ENCODE measurements at regions not wholly inside any gene's neighbourhood (a gene's known extent, or its start where the extent isn't known, plus 50 kb on each side); places are given as distances from the start of the nearest gene placed in this dataset.

DNA sequence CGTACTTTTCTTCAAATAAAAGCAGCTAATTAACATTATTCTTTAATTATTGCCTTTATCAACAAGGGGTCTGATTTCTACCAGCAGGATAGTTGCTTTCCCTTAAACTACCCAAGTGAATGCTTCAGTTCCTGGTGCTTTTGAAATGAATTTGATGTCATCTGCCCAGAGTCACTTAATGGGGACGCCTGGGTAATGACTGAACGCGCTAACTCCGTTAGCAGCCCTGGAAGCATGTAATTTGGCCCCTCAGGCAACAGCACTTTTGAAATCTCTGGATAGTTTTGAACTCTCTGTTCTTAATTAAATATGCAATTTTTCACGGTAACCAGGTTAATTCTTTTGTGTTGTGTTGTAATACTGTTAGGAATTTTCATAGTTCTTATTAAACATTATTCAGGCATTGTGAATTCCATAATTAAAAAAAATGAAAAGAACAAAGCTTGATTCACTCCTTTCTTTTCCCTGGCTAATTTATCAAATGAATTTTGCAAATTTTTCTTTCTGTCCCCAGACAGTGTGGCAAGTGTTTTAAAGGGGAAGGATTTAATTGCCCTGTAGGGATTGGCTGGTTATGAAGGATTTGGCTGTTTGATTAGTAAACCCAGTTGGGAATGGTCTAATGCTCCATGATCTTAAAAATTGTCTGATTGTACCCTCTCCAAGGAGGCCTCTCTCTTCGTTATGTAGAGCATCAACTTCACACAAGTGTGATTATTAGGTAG lies 137.5 kb upstream of the MYL2 start (continued):
- TF ChIP-seq, protein P1, sequence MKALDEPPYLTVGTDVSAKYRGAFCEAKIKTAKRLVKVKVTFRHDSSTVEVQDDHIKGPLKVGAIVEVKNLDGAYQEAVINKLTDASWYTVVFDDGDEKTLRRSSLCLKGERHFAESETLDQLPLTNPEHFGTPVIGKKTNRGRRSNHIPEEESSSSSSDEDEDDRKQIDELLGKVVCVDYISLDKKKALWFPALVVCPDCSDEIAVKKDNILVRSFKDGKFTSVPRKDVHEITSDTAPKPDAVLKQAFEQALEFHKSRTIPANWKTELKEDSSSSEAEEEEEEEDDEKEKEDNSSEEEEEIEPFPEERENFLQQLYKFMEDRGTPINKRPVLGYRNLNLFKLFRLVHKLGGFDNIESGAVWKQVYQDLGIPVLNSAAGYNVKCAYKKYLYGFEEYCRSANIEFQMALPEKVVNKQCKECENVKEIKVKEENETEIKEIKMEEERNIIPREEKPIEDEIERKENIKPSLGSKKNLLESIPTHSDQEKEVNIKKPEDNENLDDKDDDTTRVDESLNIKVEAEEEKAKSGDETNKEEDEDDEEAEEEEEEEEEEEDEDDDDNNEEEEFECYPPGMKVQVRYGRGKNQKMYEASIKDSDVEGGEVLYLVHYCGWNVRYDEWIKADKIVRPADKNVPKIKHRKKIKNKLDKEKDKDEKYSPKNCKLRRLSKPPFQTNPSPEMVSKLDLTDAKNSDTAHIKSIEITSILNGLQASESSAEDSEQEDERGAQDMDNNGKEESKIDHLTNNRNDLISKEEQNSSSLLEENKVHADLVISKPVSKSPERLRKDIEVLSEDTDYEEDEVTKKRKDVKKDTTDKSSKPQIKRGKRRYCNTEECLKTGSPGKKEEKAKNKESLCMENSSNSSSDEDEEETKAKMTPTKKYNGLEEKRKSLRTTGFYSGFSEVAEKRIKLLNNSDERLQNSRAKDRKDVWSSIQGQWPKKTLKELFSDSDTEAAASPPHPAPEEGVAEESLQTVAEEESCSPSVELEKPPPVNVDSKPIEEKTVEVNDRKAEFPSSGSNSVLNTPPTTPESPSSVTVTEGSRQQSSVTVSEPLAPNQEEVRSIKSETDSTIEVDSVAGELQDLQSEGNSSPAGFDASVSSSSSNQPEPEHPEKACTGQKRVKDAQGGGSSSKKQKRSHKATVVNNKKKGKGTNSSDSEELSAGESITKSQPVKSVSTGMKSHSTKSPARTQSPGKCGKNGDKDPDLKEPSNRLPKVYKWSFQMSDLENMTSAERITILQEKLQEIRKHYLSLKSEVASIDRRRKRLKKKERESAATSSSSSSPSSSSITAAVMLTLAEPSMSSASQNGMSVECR (CRISPR knock-in tag; IDR thresholded peaks at IDR 0.05; ENCODE audit: borderline replicate concordance), result no peak
- TF ChIP-seq ZNF396 (CRISPR knock-in tag; IDR thresholded peaks at IDR 0.05; ENCODE audit: borderline replicate concordance) (no peak), CBFB (CRISPR knock-in tag; IDR thresholded peaks at IDR 0.05; ENCODE audit: low read depth) (no peak)
- TF ChIP-seq, protein P2, sequence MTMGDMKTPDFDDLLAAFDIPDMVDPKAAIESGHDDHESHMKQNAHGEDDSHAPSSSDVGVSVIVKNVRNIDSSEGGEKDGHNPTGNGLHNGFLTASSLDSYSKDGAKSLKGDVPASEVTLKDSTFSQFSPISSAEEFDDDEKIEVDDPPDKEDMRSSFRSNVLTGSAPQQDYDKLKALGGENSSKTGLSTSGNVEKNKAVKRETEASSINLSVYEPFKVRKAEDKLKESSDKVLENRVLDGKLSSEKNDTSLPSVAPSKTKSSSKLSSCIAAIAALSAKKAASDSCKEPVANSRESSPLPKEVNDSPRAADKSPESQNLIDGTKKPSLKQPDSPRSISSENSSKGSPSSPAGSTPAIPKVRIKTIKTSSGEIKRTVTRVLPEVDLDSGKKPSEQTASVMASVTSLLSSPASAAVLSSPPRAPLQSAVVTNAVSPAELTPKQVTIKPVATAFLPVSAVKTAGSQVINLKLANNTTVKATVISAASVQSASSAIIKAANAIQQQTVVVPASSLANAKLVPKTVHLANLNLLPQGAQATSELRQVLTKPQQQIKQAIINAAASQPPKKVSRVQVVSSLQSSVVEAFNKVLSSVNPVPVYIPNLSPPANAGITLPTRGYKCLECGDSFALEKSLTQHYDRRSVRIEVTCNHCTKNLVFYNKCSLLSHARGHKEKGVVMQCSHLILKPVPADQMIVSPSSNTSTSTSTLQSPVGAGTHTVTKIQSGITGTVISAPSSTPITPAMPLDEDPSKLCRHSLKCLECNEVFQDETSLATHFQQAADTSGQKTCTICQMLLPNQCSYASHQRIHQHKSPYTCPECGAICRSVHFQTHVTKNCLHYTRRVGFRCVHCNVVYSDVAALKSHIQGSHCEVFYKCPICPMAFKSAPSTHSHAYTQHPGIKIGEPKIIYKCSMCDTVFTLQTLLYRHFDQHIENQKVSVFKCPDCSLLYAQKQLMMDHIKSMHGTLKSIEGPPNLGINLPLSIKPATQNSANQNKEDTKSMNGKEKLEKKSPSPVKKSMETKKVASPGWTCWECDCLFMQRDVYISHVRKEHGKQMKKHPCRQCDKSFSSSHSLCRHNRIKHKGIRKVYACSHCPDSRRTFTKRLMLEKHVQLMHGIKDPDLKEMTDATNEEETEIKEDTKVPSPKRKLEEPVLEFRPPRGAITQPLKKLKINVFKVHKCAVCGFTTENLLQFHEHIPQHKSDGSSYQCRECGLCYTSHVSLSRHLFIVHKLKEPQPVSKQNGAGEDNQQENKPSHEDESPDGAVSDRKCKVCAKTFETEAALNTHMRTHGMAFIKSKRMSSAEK (CRISPR knock-in tag; IDR thresholded peaks at IDR 0.05; ENCODE audit: borderline replicate concordance), result no peak

GRCh38 chr12:111056618-111057521 lies 136.5 kb upstream of the MYL2 start:
- H3K9me3 Mint-ChIP-seq, result no peaks in the 10 kb centered on the region
- no peak overlapping the region for H3K4me3 Mint-ChIP-seq
- H3K36me3 Mint-ChIP-seq, result no peaks in the 10 kb centered on the region
- ATAC-seq, result no peak
- ChIA-PET POLR2A (no interaction called here), CTCF (no interaction called here)
- no peak for DNase-seq (ENCODE audit: low spot score)
- H3K27me3 Mint-ChIP-seq (ENCODE audit: low read depth), result no peaks in the 10 kb centered on the region
- H3K4me1 Mint-ChIP-seq, result peaks cover 39% of the 10 kb centered on the region
- peak overlapping the region; percentile 71 for H3K27ac Mint-ChIP-seq
- TF ChIP-seq USF2 (CRISPR knock-in tag; IDR thresholded peaks at IDR 0.05) (no peak), PREB (CRISPR knock-in tag; IDR thresholded peaks at IDR 0.05; ENCODE audit: borderline replicate concordance) (no peak), FOXK1 (CRISPR knock-in tag; IDR thresholded peaks at IDR 0.05) (no peak), TEAD4 (CRISPR knock-in tag; IDR thresholded peaks at IDR 0.05) (no peak), ATF1 (CRISPR knock-in tag; IDR thresholded peaks at IDR 0.05) (no peak), ZNF232 (CRISPR knock-in tag; IDR thresholded peaks at IDR 0.05) (no peak)
- TF ChIP-seq, protein P2 (CRISPR knock-in tag; IDR thresholded peaks at IDR 0.05; ENCODE audit: borderline replicate concordance), result no peak
- TF ChIP-seq, protein P3, sequence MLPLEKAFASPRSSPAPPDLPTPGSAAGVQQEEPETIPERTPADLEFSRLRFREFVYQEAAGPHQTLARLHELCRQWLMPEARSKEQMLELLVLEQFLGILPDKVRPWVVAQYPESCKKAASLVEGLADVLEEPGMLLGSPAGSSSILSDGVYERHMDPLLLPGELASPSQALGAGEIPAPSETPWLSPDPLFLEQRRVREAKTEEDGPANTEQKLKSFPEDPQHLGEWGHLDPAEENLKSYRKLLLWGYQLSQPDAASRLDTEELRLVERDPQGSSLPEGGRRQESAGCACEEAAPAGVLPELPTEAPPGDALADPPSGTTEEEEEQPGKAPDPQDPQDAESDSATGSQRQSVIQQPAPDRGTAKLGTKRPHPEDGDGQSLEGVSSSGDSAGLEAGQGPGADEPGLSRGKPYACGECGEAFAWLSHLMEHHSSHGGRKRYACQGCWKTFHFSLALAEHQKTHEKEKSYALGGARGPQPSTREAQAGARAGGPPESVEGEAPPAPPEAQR (CRISPR knock-in tag; IDR thresholded peaks at IDR 0.05), result no peak
- TF ChIP-seq, protein P4, sequence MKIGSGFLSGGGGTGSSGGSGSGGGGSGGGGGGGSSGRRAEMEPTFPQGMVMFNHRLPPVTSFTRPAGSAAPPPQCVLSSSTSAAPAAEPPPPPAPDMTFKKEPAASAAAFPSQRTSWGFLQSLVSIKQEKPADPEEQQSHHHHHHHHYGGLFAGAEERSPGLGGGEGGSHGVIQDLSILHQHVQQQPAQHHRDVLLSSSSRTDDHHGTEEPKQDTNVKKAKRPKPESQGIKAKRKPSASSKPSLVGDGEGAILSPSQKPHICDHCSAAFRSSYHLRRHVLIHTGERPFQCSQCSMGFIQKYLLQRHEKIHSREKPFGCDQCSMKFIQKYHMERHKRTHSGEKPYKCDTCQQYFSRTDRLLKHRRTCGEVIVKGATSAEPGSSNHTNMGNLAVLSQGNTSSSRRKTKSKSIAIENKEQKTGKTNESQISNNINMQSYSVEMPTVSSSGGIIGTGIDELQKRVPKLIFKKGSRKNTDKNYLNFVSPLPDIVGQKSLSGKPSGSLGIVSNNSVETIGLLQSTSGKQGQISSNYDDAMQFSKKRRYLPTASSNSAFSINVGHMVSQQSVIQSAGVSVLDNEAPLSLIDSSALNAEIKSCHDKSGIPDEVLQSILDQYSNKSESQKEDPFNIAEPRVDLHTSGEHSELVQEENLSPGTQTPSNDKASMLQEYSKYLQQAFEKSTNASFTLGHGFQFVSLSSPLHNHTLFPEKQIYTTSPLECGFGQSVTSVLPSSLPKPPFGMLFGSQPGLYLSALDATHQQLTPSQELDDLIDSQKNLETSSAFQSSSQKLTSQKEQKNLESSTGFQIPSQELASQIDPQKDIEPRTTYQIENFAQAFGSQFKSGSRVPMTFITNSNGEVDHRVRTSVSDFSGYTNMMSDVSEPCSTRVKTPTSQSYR (CRISPR knock-in tag; IDR thresholded peaks at IDR 0.05), result no peak
